Retinal pigment epithelial cell (primary cell): ENCODE measurements at regions not wholly inside any gene's neighbourhood (a gene's known extent, or its start where the extent isn't known, plus 50 kb on each side); places are given as distances from the start of the nearest gene placed in this dataset.

Experiments used
- DNase-seq: peaks from one replicate; pipeline ENCODE4 v3.0.0-alpha.2; 2010; ENCODE audit warnings: low read depth
- H3K4me3 ChIP-seq: 2 replicates; pipeline ENCODE4 v1.5.1; 2011; ENCODE audit warnings: mild to moderate bottlenecking, low read length, control low read depth, moderate library complexity
- TF ChIP-seq, protein P1 (sequence below): conservative IDR thresholded peaks from 2 replicates; pipeline ENCODE4 v1.5.1; 2011; ENCODE audit warnings: low read depth, low read length, control low read depth, inconsistent platforms

DNA sequence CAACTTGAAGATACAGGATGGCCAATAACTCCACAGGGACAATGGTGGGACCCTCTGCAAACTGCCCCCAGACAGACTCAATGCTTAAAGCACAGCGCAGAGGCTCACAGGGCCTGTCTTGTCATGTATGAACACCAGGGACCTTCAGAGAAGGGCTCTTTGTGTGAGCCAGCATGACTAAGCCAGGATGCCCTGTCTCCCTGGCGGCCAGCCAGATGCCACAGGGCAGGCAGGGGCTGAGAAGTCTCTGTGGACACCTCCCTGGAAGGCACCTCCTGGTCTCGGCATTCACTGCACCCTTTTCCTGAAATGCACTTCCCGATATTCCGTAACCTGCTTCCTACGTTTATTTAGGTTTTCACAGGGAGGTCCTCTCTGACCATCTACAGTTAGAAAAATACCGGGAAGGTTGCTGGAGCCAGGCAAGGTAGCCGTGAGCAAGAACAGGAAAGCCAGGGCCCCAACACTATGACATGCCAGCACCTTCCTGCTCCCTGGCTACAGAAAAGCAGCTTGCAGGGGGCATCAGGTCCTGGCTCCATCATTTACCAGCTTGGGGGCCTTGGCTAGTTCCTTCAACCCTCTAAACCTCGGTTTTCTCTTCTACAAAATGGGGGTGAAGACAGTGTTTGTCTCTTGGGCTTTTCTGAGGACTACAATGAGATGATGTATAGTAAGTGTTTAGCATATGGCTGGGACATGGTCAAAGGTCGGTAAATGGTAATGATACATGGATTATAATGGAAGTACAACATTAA is 65.0 kb downstream of the PITPNM2 start:
- H3K4me3 ChIP-seq: no peak overlapping the region
- TF ChIP-seq, protein P1, sequence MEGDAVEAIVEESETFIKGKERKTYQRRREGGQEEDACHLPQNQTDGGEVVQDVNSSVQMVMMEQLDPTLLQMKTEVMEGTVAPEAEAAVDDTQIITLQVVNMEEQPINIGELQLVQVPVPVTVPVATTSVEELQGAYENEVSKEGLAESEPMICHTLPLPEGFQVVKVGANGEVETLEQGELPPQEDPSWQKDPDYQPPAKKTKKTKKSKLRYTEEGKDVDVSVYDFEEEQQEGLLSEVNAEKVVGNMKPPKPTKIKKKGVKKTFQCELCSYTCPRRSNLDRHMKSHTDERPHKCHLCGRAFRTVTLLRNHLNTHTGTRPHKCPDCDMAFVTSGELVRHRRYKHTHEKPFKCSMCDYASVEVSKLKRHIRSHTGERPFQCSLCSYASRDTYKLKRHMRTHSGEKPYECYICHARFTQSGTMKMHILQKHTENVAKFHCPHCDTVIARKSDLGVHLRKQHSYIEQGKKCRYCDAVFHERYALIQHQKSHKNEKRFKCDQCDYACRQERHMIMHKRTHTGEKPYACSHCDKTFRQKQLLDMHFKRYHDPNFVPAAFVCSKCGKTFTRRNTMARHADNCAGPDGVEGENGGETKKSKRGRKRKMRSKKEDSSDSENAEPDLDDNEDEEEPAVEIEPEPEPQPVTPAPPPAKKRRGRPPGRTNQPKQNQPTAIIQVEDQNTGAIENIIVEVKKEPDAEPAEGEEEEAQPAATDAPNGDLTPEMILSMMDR: no peak
- DNase-seq: peak; percentile 39

- TF ChIP-seq, protein P1: no peak
- DNase-seq: no peak
- no peak overlapping the region for H3K4me3 ChIP-seq
Observed at GRCh38 chr12:123085066-123085465, 65.8 kb downstream of the PITPNM2 start.

- no peak for DNase-seq
- H3K4me3 ChIP-seq: no peak overlapping the region
- TF ChIP-seq, protein P1: no peak
Observed at GRCh38 chr12:123083661-123084571, 67.0 kb downstream of the PITPNM2 start.

- H3K4me3 ChIP-seq: no peak overlapping the region
- TF ChIP-seq, protein P1: no peak
- no peak for DNase-seq
Observed at GRCh38 chr12:123080634-123081033, 70.3 kb downstream of the PITPNM2 start.

- no peak overlapping the region for H3K4me3 ChIP-seq
- DNase-seq: no peak
- TF ChIP-seq, protein P1: no peak
Observed at GRCh38 chr12:123078531-123079155, 72.2 kb downstream of the PITPNM2 start.

- TF ChIP-seq, protein P1: no peak
Observed at GRCh38 chr12:123078120-123078465, 72.8 kb downstream of the PITPNM2 start.

More at GRCh38 chr12:123078120-123078465, 72.8 kb downstream of the PITPNM2 start:
- no peak overlapping the region for H3K4me3 ChIP-seq
- DNase-seq: no peak
